ENCODE measurements at regions not wholly inside any gene's neighbourhood (a gene's known extent, or its start where the extent isn't known, plus 50 kb on each side); places are given as distances from the start of the nearest gene placed in this dataset.

- DNase-seq (ENCODE audit: low spot score) (no peak), ATAC-seq (ENCODE audit: low FRiP score) (no peak)
- no peak for TF ChIP-seq CTCF (IDR thresholded peaks at IDR 0.05)
These were observed 642.3 kb upstream of the SYT4 start for GRCh38 chr18:43919551-43919950.

DNA sequence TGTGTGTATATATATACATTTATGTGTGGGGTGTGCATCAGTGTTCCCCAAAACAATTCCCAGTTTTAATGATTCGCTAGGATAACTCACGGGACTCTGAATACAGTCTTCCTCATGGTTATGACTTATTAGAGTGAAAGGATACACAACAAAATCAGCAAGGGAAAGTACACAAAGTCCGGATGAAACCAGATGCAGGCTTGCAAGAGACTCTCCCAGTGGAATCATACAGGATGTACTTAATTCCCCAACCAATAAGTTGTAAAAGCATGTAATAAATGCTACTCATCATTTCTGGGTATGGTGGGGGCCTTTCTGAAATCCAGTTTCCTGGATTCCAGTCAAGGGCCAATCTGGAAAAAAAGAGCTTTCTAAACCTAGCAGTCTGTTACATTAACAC, 654.1 kb upstream of the SYT4 start:
- TF ChIP-seq CTCF (IDR thresholded peaks at IDR 0.05): no peak
- ATAC-seq (ENCODE audit: low FRiP score): no peak
- DNase-seq (ENCODE audit: low spot score): no peak

GRCh38 chr18:43932140-43932539, 654.9 kb upstream of the SYT4 start:
- DNase-seq (ENCODE audit: low spot score) (no peak), ATAC-seq (ENCODE audit: low FRiP score) (no peak)
- TF ChIP-seq CTCF (IDR thresholded peaks at IDR 0.05): no peak

DNA sequence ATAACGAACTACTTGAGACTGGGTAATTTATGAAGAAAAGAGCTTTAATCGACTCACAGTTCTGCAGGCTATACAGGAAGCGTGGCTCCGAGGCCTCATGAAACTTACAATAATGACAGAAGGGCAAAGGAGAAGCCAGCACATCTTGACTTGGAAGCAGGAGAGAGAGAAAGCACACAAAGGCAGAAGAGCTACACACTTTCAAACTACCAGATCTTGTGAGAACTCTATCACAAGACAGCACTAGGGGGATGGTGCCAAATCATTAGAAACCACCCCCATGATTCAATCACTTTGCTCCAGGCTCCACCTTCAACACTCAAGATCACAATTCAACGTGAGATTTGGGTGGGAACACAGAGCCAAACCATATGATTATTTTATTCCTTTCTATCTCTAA, 655.9 kb upstream of the SYT4 start:
- ATAC-seq (ENCODE audit: low FRiP score) (no peak), DNase-seq (ENCODE audit: low spot score) (no peak)
- TF ChIP-seq CTCF (IDR thresholded peaks at IDR 0.05): no peak

DNA sequence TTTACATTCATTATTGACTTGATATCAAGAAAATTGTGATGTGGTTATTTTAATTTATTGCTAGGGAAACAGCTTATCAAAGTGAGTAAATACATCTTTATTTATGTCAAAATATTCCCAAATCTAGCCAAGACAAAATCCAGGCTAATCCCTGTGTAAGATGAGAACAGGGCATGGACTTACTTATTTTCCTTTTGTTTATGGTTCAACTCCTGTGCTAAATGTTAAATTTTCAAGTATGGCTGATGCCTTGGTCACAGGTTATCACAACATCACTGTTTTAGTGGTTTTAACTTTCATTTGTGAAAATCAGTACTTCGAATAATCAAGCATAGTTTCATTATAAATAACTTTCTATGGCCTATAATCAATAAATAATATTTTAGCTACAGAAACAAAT, 657.0 kb upstream of the SYT4 start:
- no peak for TF ChIP-seq CTCF (IDR thresholded peaks at IDR 0.05)
- DNase-seq (ENCODE audit: low spot score): no peak
- ATAC-seq (ENCODE audit: low FRiP score): no peak

GRCh38 chr18:43934781-43935471, 657.6 kb upstream of the SYT4 start:
- TF ChIP-seq CTCF (IDR thresholded peaks at IDR 0.05): no peak
- DNase-seq (ENCODE audit: low spot score): no peak
- ATAC-seq (ENCODE audit: low FRiP score): no peak

DNA sequence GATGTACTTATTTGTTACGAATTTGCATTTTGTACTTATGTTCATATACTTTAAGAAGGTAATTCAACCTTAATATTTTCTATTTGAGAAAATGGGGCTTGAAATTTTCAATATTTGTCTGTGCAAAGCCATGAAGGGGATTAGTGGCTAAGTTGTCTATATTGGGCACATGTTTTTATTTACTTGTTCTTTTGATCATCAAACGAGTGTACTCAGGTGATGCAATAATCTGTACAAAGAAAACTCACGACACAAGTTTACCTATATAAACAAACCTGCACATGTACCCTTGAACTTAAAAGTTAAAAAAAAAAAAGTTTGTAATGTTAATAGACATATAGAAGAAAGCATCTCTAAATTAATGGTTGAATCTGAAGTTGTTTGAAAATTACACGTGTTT, 658.9 kb upstream of the SYT4 start:
- TF ChIP-seq CTCF (IDR thresholded peaks at IDR 0.05): no peak
- ATAC-seq (ENCODE audit: low FRiP score) (no peak), DNase-seq (ENCODE audit: low spot score) (no peak)

All from omental fat pad (tissue), 3 donors.